ENCODE measurements at regions not wholly inside any gene's neighbourhood (a gene's known extent, or its start where the extent isn't known, plus 50 kb on each side); places are given as distances from the start of the nearest gene placed in this dataset.
"Not testable (repeated sequence)": the region's sequence is repeated elsewhere in the genome, so short reads cannot be mapped to it uniquely, and the experiment has no call there.

DNA sequence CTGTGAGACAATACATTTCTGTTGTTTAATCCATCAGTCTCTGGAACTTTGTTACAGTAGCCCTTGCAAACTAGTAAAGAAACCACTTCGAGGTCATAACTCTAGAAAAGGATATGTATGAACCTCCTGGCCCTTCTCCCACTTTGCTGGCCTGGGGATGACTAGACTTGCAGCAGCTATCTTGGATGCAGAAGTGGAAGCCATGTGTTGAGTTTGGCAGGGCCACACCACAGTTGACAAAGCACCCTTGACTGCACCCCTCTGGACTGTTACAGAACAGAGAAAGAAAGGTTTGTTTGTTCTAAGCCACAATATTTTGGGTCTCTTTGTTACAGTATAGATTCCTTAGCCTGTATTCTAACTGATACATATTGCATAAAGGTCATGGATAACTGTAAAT, 183.2 kb upstream of the TAS2R1 start:
- no peaks in the 10 kb centered on the region for H3K36me3 ChIP-seq (ENCODE audit: insufficient read depth, low read length)
- H2AFZ ChIP-seq (ENCODE audit: low read depth, low read length) = no peak overlapping the region
- no peaks in the 10 kb centered on the region for H4K20me1 ChIP-seq (ENCODE audit: insufficient read depth)
- no peaks in the 10 kb centered on the region for H3K27me3 ChIP-seq (ENCODE audit: insufficient read depth, low read depth, low read length)
- no peaks in the 10 kb centered on the region for H3K9me3 ChIP-seq (ENCODE audit: low read length)
- no peak overlapping the region for H3K4me3 ChIP-seq (ENCODE audit: low read length)
- TF ChIP-seq, protein P1, sequence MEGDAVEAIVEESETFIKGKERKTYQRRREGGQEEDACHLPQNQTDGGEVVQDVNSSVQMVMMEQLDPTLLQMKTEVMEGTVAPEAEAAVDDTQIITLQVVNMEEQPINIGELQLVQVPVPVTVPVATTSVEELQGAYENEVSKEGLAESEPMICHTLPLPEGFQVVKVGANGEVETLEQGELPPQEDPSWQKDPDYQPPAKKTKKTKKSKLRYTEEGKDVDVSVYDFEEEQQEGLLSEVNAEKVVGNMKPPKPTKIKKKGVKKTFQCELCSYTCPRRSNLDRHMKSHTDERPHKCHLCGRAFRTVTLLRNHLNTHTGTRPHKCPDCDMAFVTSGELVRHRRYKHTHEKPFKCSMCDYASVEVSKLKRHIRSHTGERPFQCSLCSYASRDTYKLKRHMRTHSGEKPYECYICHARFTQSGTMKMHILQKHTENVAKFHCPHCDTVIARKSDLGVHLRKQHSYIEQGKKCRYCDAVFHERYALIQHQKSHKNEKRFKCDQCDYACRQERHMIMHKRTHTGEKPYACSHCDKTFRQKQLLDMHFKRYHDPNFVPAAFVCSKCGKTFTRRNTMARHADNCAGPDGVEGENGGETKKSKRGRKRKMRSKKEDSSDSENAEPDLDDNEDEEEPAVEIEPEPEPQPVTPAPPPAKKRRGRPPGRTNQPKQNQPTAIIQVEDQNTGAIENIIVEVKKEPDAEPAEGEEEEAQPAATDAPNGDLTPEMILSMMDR (IDR thresholded peaks at IDR 0.05; ENCODE audit: poor library complexity, severe bottlenecking) = no peak
- TF ChIP-seq, protein P2, sequence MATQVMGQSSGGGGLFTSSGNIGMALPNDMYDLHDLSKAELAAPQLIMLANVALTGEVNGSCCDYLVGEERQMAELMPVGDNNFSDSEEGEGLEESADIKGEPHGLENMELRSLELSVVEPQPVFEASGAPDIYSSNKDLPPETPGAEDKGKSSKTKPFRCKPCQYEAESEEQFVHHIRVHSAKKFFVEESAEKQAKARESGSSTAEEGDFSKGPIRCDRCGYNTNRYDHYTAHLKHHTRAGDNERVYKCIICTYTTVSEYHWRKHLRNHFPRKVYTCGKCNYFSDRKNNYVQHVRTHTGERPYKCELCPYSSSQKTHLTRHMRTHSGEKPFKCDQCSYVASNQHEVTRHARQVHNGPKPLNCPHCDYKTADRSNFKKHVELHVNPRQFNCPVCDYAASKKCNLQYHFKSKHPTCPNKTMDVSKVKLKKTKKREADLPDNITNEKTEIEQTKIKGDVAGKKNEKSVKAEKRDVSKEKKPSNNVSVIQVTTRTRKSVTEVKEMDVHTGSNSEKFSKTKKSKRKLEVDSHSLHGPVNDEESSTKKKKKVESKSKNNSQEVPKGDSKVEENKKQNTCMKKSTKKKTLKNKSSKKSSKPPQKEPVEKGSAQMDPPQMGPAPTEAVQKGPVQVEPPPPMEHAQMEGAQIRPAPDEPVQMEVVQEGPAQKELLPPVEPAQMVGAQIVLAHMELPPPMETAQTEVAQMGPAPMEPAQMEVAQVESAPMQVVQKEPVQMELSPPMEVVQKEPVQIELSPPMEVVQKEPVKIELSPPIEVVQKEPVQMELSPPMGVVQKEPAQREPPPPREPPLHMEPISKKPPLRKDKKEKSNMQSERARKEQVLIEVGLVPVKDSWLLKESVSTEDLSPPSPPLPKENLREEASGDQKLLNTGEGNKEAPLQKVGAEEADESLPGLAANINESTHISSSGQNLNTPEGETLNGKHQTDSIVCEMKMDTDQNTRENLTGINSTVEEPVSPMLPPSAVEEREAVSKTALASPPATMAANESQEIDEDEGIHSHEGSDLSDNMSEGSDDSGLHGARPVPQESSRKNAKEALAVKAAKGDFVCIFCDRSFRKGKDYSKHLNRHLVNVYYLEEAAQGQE (IDR thresholded peaks at IDR 0.05; ENCODE audit: borderline replicate concordance) = no peak
- TF ChIP-seq MXI1 (conservative IDR thresholded peaks at IDR 0.05; ENCODE audit: poor library complexity, severe bottlenecking) = no peak
- TF ChIP-seq TAF1 (IDR thresholded peaks at IDR 0.05; ENCODE audit: low read depth) = no peak
- no peak for TF ChIP-seq SMC3 (conservative IDR thresholded peaks at IDR 0.05; ENCODE audit: poor library complexity)
- no peaks in the 10 kb centered on the region for H3K79me2 ChIP-seq (replicated peaks; ENCODE audit: insufficient read depth, low read length)
- H3F3A ChIP-seq (ENCODE audit: insufficient read depth, low read length, poor library complexity, severe bottlenecking) = no peaks in the 10 kb centered on the region
- no peak overlapping the region for H3K9ac ChIP-seq (ENCODE audit: low read length)
- no peaks in the 10 kb centered on the region for H3K9me2 ChIP-seq (ENCODE audit: insufficient read depth, low read length)
- H3K4me2 ChIP-seq (ENCODE audit: low read length) = no peak overlapping the region
- no peak overlapping the region for H3K27ac ChIP-seq (ENCODE audit: low read length)

DNA sequence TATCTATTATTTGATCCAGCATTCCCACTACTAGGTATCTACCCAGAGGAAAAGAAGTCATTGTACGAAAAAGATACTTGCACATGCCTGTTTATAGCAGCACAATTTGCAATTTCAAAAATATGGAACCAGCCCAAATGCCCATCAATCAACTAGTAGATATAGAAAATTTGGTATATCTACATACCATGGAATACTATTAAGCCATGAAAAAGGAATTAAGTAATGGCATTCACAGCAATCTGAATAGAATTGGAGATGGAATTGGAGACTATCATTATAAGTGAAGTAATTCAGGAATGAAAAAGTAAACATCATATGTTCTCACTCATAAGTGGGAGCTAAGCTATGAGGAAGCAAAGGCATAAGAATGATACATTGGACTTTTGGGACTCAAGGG, 177.2 kb upstream of the TAS2R1 start:
- not testable (repeated sequence) for H3K9me3 ChIP-seq (ENCODE audit: low read length); H3K4me2 ChIP-seq (ENCODE audit: low read length); H3K9me2 ChIP-seq (ENCODE audit: insufficient read depth, low read length); H3K79me2 ChIP-seq (replicated peaks; ENCODE audit: insufficient read depth, low read length); H3K4me3 ChIP-seq (ENCODE audit: low read length); H3K9ac ChIP-seq (ENCODE audit: low read length); H4K20me1 ChIP-seq (ENCODE audit: insufficient read depth); H3K27me3 ChIP-seq (ENCODE audit: insufficient read depth, low read depth, low read length); H3K36me3 ChIP-seq (ENCODE audit: insufficient read depth, low read length); H3F3A ChIP-seq (ENCODE audit: insufficient read depth, low read length, poor library complexity, severe bottlenecking); H3K27ac ChIP-seq (ENCODE audit: low read length); H2AFZ ChIP-seq (ENCODE audit: low read depth, low read length)

DNA sequence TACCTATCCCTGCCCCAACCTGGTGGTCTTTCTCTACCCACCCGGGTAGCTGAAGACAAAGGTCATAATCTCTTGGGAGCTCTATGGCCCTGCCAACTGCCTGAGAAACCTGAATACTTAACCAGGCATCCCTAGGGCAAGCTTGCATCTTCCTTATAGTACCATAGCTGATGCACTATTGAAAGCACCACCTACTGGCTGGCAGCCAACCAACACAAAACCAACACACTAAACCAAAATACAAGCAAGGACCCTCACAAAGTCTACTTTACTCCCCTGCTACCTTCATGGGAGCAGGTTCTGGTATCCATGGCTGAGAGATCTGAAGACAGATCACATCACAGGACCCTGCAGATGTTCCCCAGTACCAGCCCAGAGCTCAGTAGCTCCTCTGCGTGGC, 171.8 kb upstream of the TAS2R1 start:
- H3K79me2 ChIP-seq (replicated peaks; ENCODE audit: insufficient read depth, low read length) = no peaks in the 10 kb centered on the region
- no peak overlapping the region for H3K4me2 ChIP-seq (ENCODE audit: low read length)
- H3K27ac ChIP-seq (ENCODE audit: low read length) = no peak overlapping the region
- H4K20me1 ChIP-seq (ENCODE audit: insufficient read depth) = no peaks in the 10 kb centered on the region
- H3K27me3 ChIP-seq (ENCODE audit: insufficient read depth, low read depth, low read length) = no peaks in the 10 kb centered on the region
- TF ChIP-seq POLR2AphosphoS5 (IDR thresholded peaks at IDR 0.05) = no peak
- TF ChIP-seq EZH2 (IDR thresholded peaks at IDR 0.05; ENCODE audit: borderline replicate concordance, insufficient read depth, low read length, poor library complexity, severe bottlenecking) = no peak
- TF ChIP-seq, protein P1 (IDR thresholded peaks at IDR 0.05; ENCODE audit: poor library complexity, severe bottlenecking) = no peak
- no peak for TF ChIP-seq EP300 (conservative IDR thresholded peaks at IDR 0.05; ENCODE audit: poor library complexity, severe bottlenecking)
- TF ChIP-seq TAF1 (IDR thresholded peaks at IDR 0.05; ENCODE audit: low read depth) = no peak
- TF ChIP-seq, protein P2 (IDR thresholded peaks at IDR 0.05; ENCODE audit: borderline replicate concordance) = no peak
- no peak for TF ChIP-seq SMC3 (conservative IDR thresholded peaks at IDR 0.05; ENCODE audit: poor library complexity)
- TF ChIP-seq RAD21 (conservative IDR thresholded peaks at IDR 0.05) = no peak
- TF ChIP-seq MXI1 (conservative IDR thresholded peaks at IDR 0.05; ENCODE audit: poor library complexity, severe bottlenecking) = no peak
- H3F3A ChIP-seq (ENCODE audit: insufficient read depth, low read length, poor library complexity, severe bottlenecking) = no peaks in the 10 kb centered on the region
- no peaks in the 10 kb centered on the region for H3K36me3 ChIP-seq (ENCODE audit: insufficient read depth, low read length)
- no peak overlapping the region for H3K9ac ChIP-seq (ENCODE audit: low read length)
- H3K4me3 ChIP-seq (ENCODE audit: low read length) = no peak overlapping the region
- no peaks in the 10 kb centered on the region for H3K9me3 ChIP-seq (ENCODE audit: low read length)
- H2AFZ ChIP-seq (ENCODE audit: low read depth, low read length) = no peak overlapping the region
- no peaks in the 10 kb centered on the region for H3K9me2 ChIP-seq (ENCODE audit: insufficient read depth, low read length)

Measured in neural cell (in vitro differentiated cells).